A172 (cell line): ENCODE measurements at regions not wholly inside any gene's neighbourhood (a gene's known extent, or its start where the extent isn't known, plus 50 kb on each side); places are given as distances from the start of the nearest gene placed in this dataset.

Experiments used
- DNase-seq: peaks from one replicate; pipeline ENCODE4 v3.0.0-alpha.2; 2015; ENCODE audit warnings: low spot score

GRCh38 chr2:104318001-104318665 lies 535.8 kb upstream of the POU3F3 start:
- DNase-seq, result no peak

- no peak for DNase-seq
These were observed 532.7 kb upstream of the POU3F3 start for GRCh38 chr2:104321116-104321795.

GRCh38 chr2:104321796-104322349 lies 532.0 kb upstream of the POU3F3 start:
- DNase-seq, result no peak

- no peak for DNase-seq
These were observed 521.2 kb upstream of the POU3F3 start for GRCh38 chr2:104332731-104333130.

GRCh38 chr2:104337869-104338268 lies 516.0 kb upstream of the POU3F3 start:
- no peak for DNase-seq

- DNase-seq, result no peak
These were observed 513.8 kb upstream of the POU3F3 start for GRCh38 chr2:104340162-104340561.

GRCh38 chr2:104340879-104341828 lies 512.8 kb upstream of the POU3F3 start:
- no peak for DNase-seq

GRCh38 chr2:104344306-104344705 lies 509.6 kb upstream of the POU3F3 start:
- DNase-seq, result no peak

GRCh38 chr2:104344985-104345384 lies 508.9 kb upstream of the POU3F3 start:
- DNase-seq, result no peak

GRCh38 chr2:104358122-104358521 lies 495.8 kb upstream of the POU3F3 start:
- no peak for DNase-seq

GRCh38 chr2:104361414-104361813 lies 492.5 kb upstream of the POU3F3 start:
- no peak for DNase-seq

- no peak for DNase-seq
These were observed 485.8 kb upstream of the POU3F3 start for GRCh38 chr2:104368089-104368488.

- no peak for DNase-seq
These were observed 482.7 kb upstream of the POU3F3 start for GRCh38 chr2:104371087-104371781.

- no peak for DNase-seq
These were observed 478.7 kb upstream of the POU3F3 start for GRCh38 chr2:104375206-104375605.

- no peak for DNase-seq
These were observed 475.0 kb upstream of the POU3F3 start for GRCh38 chr2:104378853-104379374.

GRCh38 chr2:104384961-104385360 lies 469.0 kb upstream of the POU3F3 start:
- no peak for DNase-seq

- no peak for DNase-seq
These were observed 468.2 kb upstream of the POU3F3 start for GRCh38 chr2:104385743-104386142.

- no peak for DNase-seq
These were observed 465.6 kb upstream of the POU3F3 start for GRCh38 chr2:104388296-104388695.

GRCh38 chr2:104402825-104403224 lies 451.1 kb upstream of the POU3F3 start:
- DNase-seq, result no peak

- no peak for DNase-seq
These were observed 449.4 kb upstream of the POU3F3 start for GRCh38 chr2:104404526-104404925.

GRCh38 chr2:104405623-104406022 lies 448.3 kb upstream of the POU3F3 start:
- no peak for DNase-seq
